ENCODE measurements at regions not wholly inside any gene's neighbourhood (a gene's known extent, or its start where the extent isn't known, plus 50 kb on each side); places are given as distances from the start of the nearest gene placed in this dataset.

DNA sequence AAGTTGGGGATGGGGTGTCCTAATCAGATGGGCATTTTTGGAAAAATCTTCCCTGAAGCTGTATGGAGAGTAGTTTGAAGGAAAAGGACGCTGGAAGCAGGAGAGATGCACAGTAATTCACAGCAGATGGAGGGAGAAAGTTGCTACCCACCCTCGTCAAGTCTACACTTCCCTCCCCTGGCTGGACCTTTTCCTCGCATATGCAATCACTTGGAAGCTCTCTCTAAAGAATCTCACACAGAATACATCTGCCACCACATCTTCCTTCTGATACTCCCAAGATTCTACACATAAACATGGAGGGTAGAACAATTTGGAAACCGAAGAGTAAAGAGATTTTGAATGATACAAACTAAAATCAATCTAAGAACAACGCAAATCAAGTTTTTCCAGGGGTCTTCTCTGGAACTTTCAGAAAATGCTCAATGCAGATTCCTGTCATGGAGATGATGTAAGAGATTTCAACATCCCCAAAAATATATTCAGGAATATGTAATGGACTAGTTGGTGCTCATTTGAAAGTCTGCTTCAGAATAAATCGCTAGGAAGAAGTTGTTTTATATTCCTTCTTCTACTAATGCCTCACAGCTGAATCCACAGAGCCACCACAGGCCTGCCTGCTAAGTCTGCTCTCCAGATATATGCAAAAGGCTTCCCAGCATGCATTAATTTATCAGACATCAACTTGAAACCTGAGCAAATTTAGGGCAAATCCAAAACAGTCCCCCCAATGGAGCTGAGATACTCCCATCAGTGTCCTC is 291.5 kb downstream of the LRATD1 start:
- DNase-seq: no peak

DNA sequence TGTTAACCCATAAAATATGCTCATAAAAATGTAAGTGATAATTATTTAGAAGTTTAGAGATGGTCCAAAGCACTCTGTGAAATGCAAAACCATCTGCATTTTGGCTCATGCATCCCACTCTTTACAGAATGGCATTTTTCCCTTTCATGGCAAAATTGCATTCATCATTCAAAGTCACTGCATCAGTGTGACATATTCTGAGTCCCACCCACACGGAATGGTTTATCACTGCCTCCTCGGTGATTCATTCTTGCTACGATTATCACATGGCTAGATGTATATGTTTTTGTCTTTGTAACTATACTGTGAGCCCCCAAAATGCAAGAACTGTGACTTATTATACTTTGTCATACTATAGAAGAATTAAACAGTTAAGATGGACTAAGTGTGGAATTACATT is 293.0 kb downstream of the LRATD1 start:
- DNase-seq: no peak

DNA sequence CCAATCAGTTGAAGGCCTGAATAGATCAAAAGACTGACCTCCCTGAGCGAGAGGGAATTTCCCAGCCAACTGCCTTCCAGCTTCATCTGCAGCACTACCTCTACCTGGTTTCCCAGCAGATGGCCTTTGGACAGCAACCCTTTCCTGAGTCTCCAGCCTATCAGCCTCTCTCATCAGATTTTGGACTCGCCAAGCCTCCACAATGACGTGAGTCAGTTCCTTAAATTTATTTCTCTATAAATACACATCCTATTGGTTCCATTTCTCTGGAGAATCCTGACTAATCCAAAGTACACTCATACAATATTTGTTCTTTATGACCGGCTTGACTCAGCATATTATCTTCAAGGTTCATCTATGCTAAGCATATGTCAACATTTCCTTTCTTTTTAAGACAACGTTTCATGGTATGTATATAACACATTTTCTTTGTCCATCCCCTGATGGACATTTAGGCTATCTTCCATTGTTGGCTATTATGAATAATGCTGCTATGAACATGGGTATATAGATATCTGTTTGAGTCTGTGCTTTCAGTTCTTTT is 294.6 kb downstream of the LRATD1 start:
- no peak for DNase-seq

DNA sequence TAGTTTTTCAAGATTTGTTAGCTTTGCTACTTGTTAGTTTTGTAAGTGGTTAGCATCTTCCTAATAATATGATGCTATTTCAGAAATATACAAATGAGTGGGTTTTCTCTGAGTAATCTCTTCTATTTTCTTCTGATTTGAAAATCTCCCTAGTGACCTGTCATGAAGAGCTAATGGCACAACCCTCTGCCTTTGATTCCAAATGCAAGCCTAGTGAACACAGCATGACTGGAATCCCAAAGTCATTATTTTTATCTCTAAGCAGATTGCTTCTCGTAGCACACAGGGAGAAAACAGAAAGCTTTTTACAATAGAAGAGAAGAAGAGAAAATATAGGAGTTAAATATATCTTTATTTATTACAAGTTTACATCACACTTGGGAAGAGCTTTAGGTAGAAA is 295.5 kb downstream of the LRATD1 start:
- no peak for DNase-seq

- no peak for DNase-seq
These were observed 297.9 kb downstream of the LRATD1 start for GRCh38 chr2:14930441-14930840.

- no peak for DNase-seq
These were observed 299.8 kb downstream of the LRATD1 start for GRCh38 chr2:14932285-14932684.

DNA sequence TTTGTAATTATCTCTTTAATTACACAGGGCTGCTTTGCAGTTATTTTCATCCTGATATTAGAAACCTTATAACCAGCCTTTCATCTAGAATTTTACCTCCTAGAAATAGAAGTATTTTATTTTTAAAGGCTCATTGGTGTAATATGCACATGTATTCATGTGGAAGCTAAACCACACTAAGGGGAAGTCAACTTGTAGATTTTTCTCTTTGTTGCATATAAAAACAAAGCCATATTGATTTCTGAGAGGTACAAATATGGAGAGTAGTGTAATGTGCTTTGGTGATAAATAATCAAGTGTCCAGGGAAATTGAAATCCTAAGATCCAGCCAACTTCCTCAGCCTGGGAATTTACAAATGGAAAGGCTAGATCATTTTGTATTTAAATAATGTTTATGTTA is 301.2 kb downstream of the LRATD1 start:
- no peak for DNase-seq

- DNase-seq: no peak
These were observed 303.9 kb downstream of the LRATD1 start for GRCh38 chr2:14936426-14936825.

GRCh38 chr2:14937336-14937735 is 304.8 kb downstream of the LRATD1 start:
- no peak for DNase-seq

DNA sequence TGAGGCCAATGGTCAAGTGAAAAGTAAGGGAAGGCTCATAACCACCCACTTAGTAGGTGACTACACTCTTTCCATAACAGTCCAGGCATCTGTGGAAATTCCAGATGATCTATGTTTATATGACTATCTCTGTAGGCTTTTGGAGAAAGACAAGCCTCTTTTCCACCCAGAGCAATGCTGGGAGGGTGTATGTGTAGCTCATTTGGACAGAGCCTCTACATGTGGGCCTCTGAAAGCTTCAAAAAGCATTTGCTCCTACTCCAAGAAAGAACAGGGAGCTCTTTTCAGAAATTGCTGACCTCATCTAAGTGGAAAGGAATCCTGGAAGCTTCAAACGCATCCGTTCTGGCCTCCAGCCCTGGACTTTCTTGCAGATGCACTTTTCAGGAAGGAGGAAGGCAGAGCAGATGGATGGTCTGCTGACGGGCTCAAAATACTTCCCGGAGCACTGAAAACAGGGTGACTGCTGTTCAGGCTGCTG is 308.7 kb downstream of the LRATD1 start:
- DNase-seq: no peak

GRCh38 chr2:14942987-14943386 is 310.5 kb downstream of the LRATD1 start:
- DNase-seq: no peak

DNA sequence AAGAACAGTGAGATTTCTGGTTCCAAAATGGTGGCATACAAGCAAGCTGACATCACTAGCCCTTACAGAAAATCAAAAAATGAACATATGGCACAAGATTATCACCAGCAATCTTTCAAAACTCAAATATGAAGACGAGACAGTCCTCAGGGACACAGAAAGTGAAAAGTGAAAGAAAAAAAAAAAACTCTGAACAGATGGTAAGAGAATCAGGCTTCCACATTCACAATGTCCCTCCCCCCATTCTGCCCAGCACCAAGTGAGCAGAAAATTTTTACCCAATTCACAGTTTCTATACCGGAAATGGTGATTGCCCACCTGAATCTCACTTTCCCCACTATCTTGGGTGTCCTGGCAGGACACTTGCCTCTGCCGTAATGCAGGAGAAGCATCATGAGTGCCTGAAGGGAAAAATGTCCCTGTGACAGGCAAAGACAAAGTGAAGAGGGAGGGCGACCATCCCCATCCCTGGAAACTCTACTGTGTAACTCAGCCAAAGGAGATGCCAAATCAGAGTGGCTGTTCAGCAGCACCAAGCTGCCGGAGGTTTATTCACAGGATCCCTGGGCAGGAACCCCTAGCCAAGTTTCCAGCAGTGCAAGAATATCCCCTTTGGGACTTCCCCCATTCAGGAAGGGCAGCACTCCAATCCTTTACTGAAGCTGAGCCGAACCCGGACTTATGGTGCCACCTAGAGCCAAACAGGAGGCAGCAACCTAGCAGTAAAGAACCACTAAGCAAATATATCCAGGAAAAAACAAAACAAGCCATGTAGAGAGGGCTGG is 312.2 kb downstream of the LRATD1 start:
- DNase-seq: no peak

- DNase-seq: no peak
These were observed 319.2 kb downstream of the LRATD1 start for GRCh38 chr2:14951569-14952285.

- DNase-seq: no peak
These were observed 320.0 kb downstream of the LRATD1 start for GRCh38 chr2:14952400-14952963.

DNA sequence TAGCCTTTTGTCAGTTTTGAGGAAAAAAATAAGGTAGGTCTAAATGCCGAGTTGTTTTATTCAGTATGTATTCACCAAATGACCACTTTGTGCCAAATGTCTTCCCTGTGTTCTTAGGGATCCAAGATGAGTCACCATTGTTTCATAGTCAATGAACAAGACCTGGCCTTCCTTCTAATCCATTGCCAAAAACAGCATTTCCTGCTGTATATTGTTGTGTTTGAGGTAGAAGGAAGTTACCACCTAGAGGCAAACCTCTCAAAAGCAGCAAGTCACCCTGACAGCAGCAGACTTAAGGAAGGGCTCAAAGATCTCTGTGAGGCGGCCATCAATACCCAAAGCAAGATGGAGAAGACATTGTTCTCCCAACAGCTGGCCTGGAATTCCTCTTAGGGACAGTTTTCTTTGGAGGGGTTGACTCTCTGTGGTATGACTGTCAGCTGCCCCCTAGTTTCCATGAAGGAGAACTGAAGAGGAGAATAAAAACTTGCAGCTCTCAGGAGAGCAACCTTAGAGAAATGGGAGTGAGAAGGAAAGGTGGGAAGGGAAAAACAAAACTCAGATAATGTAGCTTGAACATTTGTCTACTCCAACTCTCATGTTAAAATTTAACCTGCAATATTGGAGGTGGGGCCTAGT is 328.3 kb downstream of the LRATD1 start:
- no peak for DNase-seq

GRCh38 chr2:14967729-14968128 is 335.2 kb downstream of the LRATD1 start:
- DNase-seq: no peak

- no peak for DNase-seq
These were observed 342.9 kb downstream of the LRATD1 start for GRCh38 chr2:14975381-14975780.

DNA sequence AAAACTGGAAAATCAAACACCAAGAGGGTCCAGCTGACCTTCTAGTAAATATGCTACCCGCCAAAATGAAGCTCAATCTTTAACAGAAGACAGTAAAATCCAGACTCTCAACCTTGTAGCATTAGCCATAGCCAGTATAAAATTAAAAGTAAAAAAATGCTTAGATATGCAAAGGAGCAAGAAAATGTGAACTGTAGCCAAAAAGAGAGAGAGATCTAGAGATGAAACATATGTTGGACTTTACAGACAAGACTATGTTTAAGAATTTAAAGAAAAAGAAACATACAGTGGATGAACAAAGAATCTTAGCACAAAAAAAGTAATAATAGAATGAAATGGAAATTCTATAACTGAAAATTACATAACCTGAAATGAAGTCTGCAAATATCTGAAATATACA is 344.5 kb downstream of the LRATD1 start:
- no peak for DNase-seq

- no peak for DNase-seq
These were observed 346.3 kb downstream of the LRATD1 start for GRCh38 chr2:14978845-14979244.

- no peak for DNase-seq
These were observed 350.3 kb downstream of the LRATD1 start for GRCh38 chr2:14982790-14983189.

- DNase-seq: no peak
These were observed 356.1 kb downstream of the LRATD1 start for GRCh38 chr2:14988600-14988999.

DNA sequence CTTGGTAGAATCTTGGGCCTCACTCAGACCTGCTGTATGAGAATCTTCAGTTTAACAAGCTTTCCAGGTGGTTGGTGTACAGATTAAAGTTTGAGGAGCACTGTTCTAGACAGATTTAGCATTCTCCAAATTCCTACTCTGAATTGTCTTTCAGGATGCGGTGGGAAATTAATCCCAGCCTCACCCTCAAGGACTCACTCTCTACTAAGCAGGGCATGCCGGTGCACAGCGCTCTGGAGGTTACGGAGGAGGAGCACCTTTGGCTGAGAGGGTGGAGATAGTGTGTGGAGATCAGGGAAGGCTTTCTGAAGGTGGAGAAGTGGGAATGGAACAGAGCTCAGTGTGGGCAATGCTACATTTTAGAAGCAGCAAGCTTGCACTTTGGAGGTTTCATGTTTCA is 359.2 kb downstream of the LRATD1 start:
- DNase-seq: no peak
